SU-DHL-6 (cell line): ENCODE measurements at regions not wholly inside any gene's neighbourhood (a gene's known extent, or its start where the extent isn't known, plus 50 kb on each side); places are given as distances from the start of the nearest gene placed in this dataset.

Experiments used
- H2AFZ ChIP-seq: fragments of 200-600 bp; sonication (generic); 2 replicates; pipeline ENCODE4 v1.6.1; 2014; ENCODE audit warnings: low read depth, mild to moderate bottlenecking, moderate library complexity, mixed read lengths, antibody characterized with exemption, low read length; ENCODE audit not compliant: severe bottlenecking
- H3F3A ChIP-seq: fragments of 200-600 bp; shearing (Covaris generic); 2 replicates; pipeline ENCODE4 v1.6.0; 2016; ENCODE audit warnings: antibody characterized with exemption, mild to moderate bottlenecking; ENCODE audit not compliant: insufficient read depth
- H3K27ac ChIP-seq: fragments of 200-600 bp; sonication (generic); 2 replicates; pipeline ENCODE4 v1.5.1; 2016; ENCODE audit warnings: low read depth, mild to moderate bottlenecking, low read length, moderate library complexity, mixed read lengths
- H3K27me3 ChIP-seq: fragments of 200-600 bp; sonication (generic), shearing (Covaris generic); 2 replicates; pipeline ENCODE4 v1.6.0; 2014; ENCODE audit warnings: mild to moderate bottlenecking, low read length
- H3K36me3 ChIP-seq: fragments of 200-600 bp; sonication (generic); 2 replicates; pipeline ENCODE4 v1.6.1; 2014; ENCODE audit warnings: mild to moderate bottlenecking, low read length, mixed read lengths
- H3K4me2 ChIP-seq: fragments of 300-600, 200-600 bp; shearing (Covaris generic), sonication (generic); 2 replicates; pipeline ENCODE4 v1.6.0; 2014; ENCODE audit warnings: low read length, low read depth, mild to moderate bottlenecking; ENCODE audit not compliant: poor library complexity, severe bottlenecking
- H3K4me3 ChIP-seq: fragments of 200-600 bp; sonication (generic); 2 replicates; pipeline ENCODE4 v1.5.1; 2014; ENCODE audit warnings: antibody characterized with exemption, low read length, mild to moderate bottlenecking, mixed read lengths; ENCODE audit not compliant: insufficient read depth, poor library complexity, severe bottlenecking
- H3K79me2 ChIP-seq: fragments of 200-600 bp; sonication (generic); 2 replicates; pipeline ENCODE4 v1.6.1; 2014; ENCODE audit warnings: mild to moderate bottlenecking, low read length, moderate library complexity; ENCODE audit not compliant: insufficient read depth
- H3K9ac ChIP-seq: fragments of 200-600 bp; sonication (generic); 2 replicates; pipeline ENCODE4 v1.7.0; 2014; ENCODE audit warnings: mild to moderate bottlenecking, low read length
- H3K9me2 ChIP-seq: fragments of 200-600 bp; sonication (generic); replicated peaks from 2 replicates; pipeline ENCODE4 v1.6.1; 2014; ENCODE audit warnings: low read length; ENCODE audit not compliant: insufficient read depth
- H3K9me3 ChIP-seq: fragments of 200-600 bp; sonication (generic); 2 replicates; pipeline ENCODE4 v1.6.1; 2014; ENCODE audit warnings: low read length, mixed read lengths; ENCODE audit not compliant: insufficient read depth
- H4K20me1 ChIP-seq: fragments of 200-600 bp; sonication (generic); 2 replicates; pipeline ENCODE4 v1.6.1; 2014; ENCODE audit warnings: low read depth, mild to moderate bottlenecking, antibody characterized with exemption, low read length, moderate library complexity, mixed read lengths
- EZH2phosphoT487 ChIP-seq: fragments of 200-600 bp; sonication (generic), shearing (Covaris generic); conservative IDR thresholded peaks from 2 replicates; pipeline ENCODE4 v1.6.1; 2018; ENCODE audit warnings: mild to moderate bottlenecking, antibody characterized with exemption, low read length, moderate library complexity, mixed read lengths
- TF ChIP-seq, protein P1 (sequence below): fragments of 200-600 bp; sonication (generic); IDR thresholded peaks from one replicate; pipeline ENCODE4 v1.5.1; 2017; ENCODE audit warnings: antibody characterized with exemption, mild to moderate bottlenecking, low read length, moderate library complexity; ENCODE audit not compliant: insufficient read depth, poor library complexity, severe bottlenecking

DNA sequence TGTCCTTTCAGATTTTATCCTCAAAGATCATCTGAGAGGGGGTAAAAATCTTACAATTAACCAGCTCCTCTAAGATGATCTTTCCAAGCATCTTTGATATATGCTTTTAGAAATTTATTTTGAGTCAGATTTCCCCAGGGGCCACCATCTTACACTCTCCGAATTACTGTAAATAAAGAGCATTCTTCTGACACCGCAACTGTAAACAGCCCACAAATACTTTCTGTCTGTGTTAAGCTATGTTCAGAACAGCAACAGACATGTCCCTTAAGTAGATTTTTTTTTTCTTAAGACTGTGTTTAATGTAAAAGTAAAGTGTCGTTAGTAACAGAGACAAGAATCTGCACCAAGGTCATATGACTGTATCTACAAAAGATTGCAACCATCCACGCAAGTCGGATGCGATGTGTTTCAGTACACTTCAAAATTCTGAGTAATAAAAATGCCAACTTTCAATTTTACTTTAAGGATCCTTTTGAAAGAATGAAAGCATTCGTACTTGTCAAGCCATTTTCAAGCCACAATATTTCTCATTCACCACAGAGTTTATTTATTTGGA is 159.0 kb upstream of the KCNH8 start:
- no peak overlapping the region for H3K4me2 ChIP-seq
- H3K27ac ChIP-seq, result no peak overlapping the region
- H3K9me2 ChIP-seq, result no peaks in the 10 kb centered on the region
- H2AFZ ChIP-seq, result no peak overlapping the region
- H3K9ac ChIP-seq, result no peak overlapping the region
- no peak overlapping the region for H3K4me3 ChIP-seq
- H3K36me3 ChIP-seq, result no peaks in the 10 kb centered on the region
- H3K79me2 ChIP-seq, result no peaks in the 10 kb centered on the region
- no peaks in the 10 kb centered on the region for H3F3A ChIP-seq
- no peaks in the 10 kb centered on the region for H4K20me1 ChIP-seq
- no peak for TF ChIP-seq EZH2phosphoT487
- TF ChIP-seq, protein P1, sequence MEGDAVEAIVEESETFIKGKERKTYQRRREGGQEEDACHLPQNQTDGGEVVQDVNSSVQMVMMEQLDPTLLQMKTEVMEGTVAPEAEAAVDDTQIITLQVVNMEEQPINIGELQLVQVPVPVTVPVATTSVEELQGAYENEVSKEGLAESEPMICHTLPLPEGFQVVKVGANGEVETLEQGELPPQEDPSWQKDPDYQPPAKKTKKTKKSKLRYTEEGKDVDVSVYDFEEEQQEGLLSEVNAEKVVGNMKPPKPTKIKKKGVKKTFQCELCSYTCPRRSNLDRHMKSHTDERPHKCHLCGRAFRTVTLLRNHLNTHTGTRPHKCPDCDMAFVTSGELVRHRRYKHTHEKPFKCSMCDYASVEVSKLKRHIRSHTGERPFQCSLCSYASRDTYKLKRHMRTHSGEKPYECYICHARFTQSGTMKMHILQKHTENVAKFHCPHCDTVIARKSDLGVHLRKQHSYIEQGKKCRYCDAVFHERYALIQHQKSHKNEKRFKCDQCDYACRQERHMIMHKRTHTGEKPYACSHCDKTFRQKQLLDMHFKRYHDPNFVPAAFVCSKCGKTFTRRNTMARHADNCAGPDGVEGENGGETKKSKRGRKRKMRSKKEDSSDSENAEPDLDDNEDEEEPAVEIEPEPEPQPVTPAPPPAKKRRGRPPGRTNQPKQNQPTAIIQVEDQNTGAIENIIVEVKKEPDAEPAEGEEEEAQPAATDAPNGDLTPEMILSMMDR, result no peak
- H3K9me3 ChIP-seq, result no peaks in the 10 kb centered on the region
- no peaks in the 10 kb centered on the region for H3K27me3 ChIP-seq

DNA sequence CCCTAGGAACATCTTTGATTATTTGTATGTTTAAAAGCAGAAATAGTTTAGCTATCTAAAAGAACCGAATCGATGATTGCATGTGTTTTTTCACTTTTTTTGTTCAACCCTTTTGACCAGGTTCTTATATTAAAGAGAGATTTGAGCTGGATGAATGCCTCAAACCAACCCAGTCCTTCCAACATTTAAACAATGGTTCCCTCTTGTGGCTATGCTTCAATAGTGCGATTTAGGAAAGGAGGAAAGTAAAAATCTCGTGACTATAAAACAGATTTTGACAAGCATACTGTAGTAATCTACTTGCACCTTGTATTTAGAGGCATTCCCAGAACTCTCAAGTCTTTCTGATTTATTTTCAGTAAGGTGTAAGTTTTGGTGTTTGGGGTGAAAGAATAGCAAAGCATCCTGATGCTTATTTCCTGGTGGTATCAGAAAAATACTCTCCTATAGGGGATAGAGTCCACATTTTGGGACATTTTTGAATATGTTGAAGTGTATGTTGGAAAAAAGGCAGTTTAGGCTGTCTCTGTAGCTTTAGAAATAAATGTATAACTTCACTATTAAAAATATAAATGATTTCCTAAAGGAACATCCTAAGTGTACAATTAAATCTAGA is 159.6 kb upstream of the KCNH8 start:
- no peaks in the 10 kb centered on the region for H3K79me2 ChIP-seq
- TF ChIP-seq EZH2phosphoT487, result no peak
- TF ChIP-seq, protein P1, result no peak
- no peaks in the 10 kb centered on the region for H3K9me2 ChIP-seq
- H4K20me1 ChIP-seq, result no peaks in the 10 kb centered on the region
- no peak overlapping the region for H3K9ac ChIP-seq
- H3K9me3 ChIP-seq, result no peaks in the 10 kb centered on the region
- H3K36me3 ChIP-seq, result no peaks in the 10 kb centered on the region
- no peak overlapping the region for H3K4me3 ChIP-seq
- H3K27me3 ChIP-seq, result no peaks in the 10 kb centered on the region
- no peaks in the 10 kb centered on the region for H3F3A ChIP-seq
- H3K4me2 ChIP-seq, result no peak overlapping the region
- H3K27ac ChIP-seq, result no peak overlapping the region
- no peak overlapping the region for H2AFZ ChIP-seq

DNA sequence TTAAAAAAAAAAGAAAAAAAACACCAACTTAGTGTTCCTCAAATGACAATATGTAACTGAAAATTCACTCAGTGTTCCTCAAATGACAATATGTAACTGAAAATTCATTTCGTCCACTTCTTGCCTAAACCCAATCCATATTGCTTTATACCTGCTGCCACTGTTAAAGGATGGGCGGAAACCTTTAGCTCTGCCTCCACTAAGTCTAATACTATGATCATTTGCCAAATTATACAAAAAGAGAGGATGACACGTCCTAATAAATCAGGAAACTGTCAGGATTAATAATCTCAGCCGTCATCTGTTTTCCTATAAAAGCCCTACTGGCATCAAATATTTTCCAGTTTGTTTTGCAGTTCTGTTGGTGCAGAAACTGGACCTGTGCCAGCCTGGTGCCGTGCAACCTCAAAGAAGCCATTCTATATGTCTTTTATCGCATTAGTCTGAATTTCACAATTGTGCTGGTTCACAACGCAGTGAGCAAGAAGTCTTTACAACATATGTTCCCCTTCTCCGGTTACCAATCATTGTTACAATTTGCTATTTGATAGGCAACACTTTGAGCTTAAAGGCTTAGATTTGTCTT is 160.4 kb upstream of the KCNH8 start:
- no peaks in the 10 kb centered on the region for H3K79me2 ChIP-seq
- H3K36me3 ChIP-seq, result no peaks in the 10 kb centered on the region
- no peak overlapping the region for H3K9ac ChIP-seq
- H3K27ac ChIP-seq, result no peak overlapping the region
- H4K20me1 ChIP-seq, result no peaks in the 10 kb centered on the region
- no peaks in the 10 kb centered on the region for H3K9me3 ChIP-seq
- TF ChIP-seq, protein P1, result no peak
- no peak for TF ChIP-seq EZH2phosphoT487
- no peaks in the 10 kb centered on the region for H3F3A ChIP-seq
- no peaks in the 10 kb centered on the region for H3K27me3 ChIP-seq
- no peak overlapping the region for H3K4me2 ChIP-seq
- no peaks in the 10 kb centered on the region for H3K9me2 ChIP-seq
- H3K4me3 ChIP-seq, result no peak overlapping the region
- no peak overlapping the region for H2AFZ ChIP-seq
